ENCODE measurements at regions not wholly inside any gene's neighbourhood (a gene's known extent, or its start where the extent isn't known, plus 50 kb on each side); places are given as distances from the start of the nearest gene placed in this dataset.

DNA sequence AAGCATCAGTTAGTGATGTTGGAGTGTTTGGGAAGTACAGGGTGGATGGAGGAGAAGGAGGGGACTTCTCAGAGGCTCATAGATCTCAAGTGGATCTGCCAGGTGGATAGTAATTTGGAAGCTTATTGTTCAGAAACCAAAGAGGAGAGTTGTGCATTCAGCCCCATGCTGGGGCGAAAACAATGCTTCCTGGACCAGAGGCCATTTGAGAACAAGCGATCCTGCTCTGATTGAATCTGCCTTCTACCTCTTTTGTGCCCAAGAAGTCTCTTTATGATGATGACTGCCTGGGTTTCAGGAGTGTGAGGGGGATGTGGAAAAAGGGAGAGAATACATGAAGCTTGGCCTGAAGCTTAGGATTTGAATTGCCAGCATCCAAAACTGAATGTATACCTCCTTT lies 110.8 kb upstream of the SRRM4 start:
- no peaks in the 10 kb centered on the region for H3K36me3 ChIP-seq
- H3K4me3 ChIP-seq: no peak overlapping the region
- TF ChIP-seq POLR2AphosphoS5 (IDR thresholded peaks at IDR 0.05) (no peak), POLR2A (IDR thresholded peaks at IDR 0.05) (no peak)
- TF ChIP-seq, protein P1, sequence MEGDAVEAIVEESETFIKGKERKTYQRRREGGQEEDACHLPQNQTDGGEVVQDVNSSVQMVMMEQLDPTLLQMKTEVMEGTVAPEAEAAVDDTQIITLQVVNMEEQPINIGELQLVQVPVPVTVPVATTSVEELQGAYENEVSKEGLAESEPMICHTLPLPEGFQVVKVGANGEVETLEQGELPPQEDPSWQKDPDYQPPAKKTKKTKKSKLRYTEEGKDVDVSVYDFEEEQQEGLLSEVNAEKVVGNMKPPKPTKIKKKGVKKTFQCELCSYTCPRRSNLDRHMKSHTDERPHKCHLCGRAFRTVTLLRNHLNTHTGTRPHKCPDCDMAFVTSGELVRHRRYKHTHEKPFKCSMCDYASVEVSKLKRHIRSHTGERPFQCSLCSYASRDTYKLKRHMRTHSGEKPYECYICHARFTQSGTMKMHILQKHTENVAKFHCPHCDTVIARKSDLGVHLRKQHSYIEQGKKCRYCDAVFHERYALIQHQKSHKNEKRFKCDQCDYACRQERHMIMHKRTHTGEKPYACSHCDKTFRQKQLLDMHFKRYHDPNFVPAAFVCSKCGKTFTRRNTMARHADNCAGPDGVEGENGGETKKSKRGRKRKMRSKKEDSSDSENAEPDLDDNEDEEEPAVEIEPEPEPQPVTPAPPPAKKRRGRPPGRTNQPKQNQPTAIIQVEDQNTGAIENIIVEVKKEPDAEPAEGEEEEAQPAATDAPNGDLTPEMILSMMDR (IDR thresholded peaks at IDR 0.05 in 8 of 11, conservative IDR thresholded peaks at IDR 0.05 in 3 of 11): no peak
- 65 to 84% (median 73%) methylated on average over 2 of the region's 2 CpGs for WGBS, 5 donors
- H3K4me1 ChIP-seq: no peaks in the 10 kb centered on the region
- peaks cover 0 to 19% (median 0%) of the 10 kb centered on the region in 7 donors for H3K27me3 ChIP-seq (replicated peaks in 1 of 7)
- DNase-seq: no peak
- H3K27ac ChIP-seq: no peak overlapping the region
- intact Hi-C loops (cut with DNase I; ENCODE audit: low total_unique reads): no loop called here
- H3K9me3 ChIP-seq: no peaks in the 10 kb centered on the region

GRCh38 chr12:118874698-118875548 lies 106.4 kb upstream of the SRRM4 start:
- peaks cover 0 to 11% (median 0%) of the 10 kb centered on the region in 7 donors for H3K27me3 ChIP-seq (replicated peaks in 1 of 7)
- TF ChIP-seq POLR2A (IDR thresholded peaks at IDR 0.05) (no peak), POLR2AphosphoS5 (IDR thresholded peaks at IDR 0.05) (no peak)
- TF ChIP-seq, protein P1 (IDR thresholded peaks at IDR 0.05 in 8 of 11, conservative IDR thresholded peaks at IDR 0.05 in 3 of 11): no peak
- H3K4me1 ChIP-seq: no peaks in the 10 kb centered on the region
- no peaks in the 10 kb centered on the region for H3K9me3 ChIP-seq
- intact Hi-C loops (cut with DNase I; ENCODE audit: low total_unique reads): no loop called here
- H3K36me3 ChIP-seq: no peaks in the 10 kb centered on the region
- H3K4me3 ChIP-seq: no peak overlapping the region
- WGBS, 5 donors: 22 to 27% (median 23%) methylated on average over 6 of the region's 6 CpGs
- DNase-seq: no peak
- no peak overlapping the region for H3K27ac ChIP-seq

- TF ChIP-seq POLR2AphosphoS5 (IDR thresholded peaks at IDR 0.05) (no peak), POLR2A (IDR thresholded peaks at IDR 0.05) (no peak)
- TF ChIP-seq, protein P1 (IDR thresholded peaks at IDR 0.05 in 8 of 11, conservative IDR thresholded peaks at IDR 0.05 in 3 of 11): no peak
- Histone ChIP-seq H3K4me1 (no peaks in the 10 kb centered on the region), H3K27me3 (replicated peaks in 1 of 7) (no peaks in the 10 kb centered on the region), H3K9me3 (peaks cover 0 to 10% (median 0%) of the 10 kb centered on the region in 8 donors), H3K27ac (no peak overlapping the region), H3K36me3 (no peaks in the 10 kb centered on the region), H3K4me3 (no peak overlapping the region)
- 49 to 66% (median 59%) methylated on average over 5 of the region's 5 CpGs for WGBS, 5 donors
- intact Hi-C loops (cut with DNase I; ENCODE audit: low total_unique reads): no loop called here
- no peak for DNase-seq
These were observed 100.4 kb upstream of the SRRM4 start for GRCh38 chr12:118880720-118881493.

DNA sequence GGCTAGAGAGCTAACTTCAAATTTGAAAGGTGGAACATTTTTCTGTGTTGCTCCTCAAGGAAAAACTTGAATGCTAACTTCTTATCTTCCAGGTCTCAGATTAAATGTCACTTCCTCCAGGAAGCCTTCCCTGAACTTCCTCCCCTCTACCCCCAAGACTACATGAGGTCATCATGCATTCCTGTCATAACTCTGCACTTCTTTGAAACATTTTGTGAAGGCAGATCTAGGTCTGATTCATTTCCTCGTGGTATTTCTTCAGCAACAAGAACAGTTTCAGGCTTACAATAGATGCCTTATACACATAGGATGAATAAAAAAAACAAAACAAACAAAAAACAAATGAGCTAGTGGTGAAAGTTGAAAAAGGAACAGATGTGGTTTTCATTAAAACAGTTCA lies 97.1 kb upstream of the SRRM4 start:
- H3K4me3 ChIP-seq: no peak overlapping the region
- no peaks in the 10 kb centered on the region for H3K4me1 ChIP-seq
- intact Hi-C loops (cut with DNase I; ENCODE audit: low total_unique reads): no loop called here
- peaks cover 0 to 8% (median 0%) of the 10 kb centered on the region in 7 donors for H3K27me3 ChIP-seq (replicated peaks in 1 of 7)
- peaks cover 0 to 10% (median 0%) of the 10 kb centered on the region in 8 donors for H3K9me3 ChIP-seq
- no peak for TF ChIP-seq POLR2AphosphoS5 (IDR thresholded peaks at IDR 0.05)
- TF ChIP-seq, protein P1 (IDR thresholded peaks at IDR 0.05 in 8 of 11, conservative IDR thresholded peaks at IDR 0.05 in 3 of 11): no peak
- TF ChIP-seq POLR2A (IDR thresholded peaks at IDR 0.05): no peak
- no peak for DNase-seq
- H3K27ac ChIP-seq: no peak overlapping the region
- no peaks in the 10 kb centered on the region for H3K36me3 ChIP-seq
- 34 to 59% (median 50%) methylated on average over 1 of the region's 1 CpG for WGBS, 5 donors

Data from spleen (tissue), 11 donors.